SK-N-SH (cell line): ENCODE measurements at regions not wholly inside any gene's neighbourhood (a gene's known extent, or its start where the extent isn't known, plus 50 kb on each side); places are given as distances from the start of the nearest gene placed in this dataset.

Source experiments
- CTCF ChIA-PET: fragments of 300-600, 350-600 bp; formaldehyde crosslinking; extraction: SDS; loops from one replicate; lab custom pipeline; 2021; lab: Yijun Ruan, JAX
- POLR2A ChIA-PET: fragments of 350-600 bp; sonication (Branson Sonifier 250); formaldehyde crosslinking; extraction: SDS; loops from one replicate; lab custom pipeline; 2020; ENCODE audit warnings: antibody characterized with exemption, inconsistent platforms; lab: Yijun Ruan, JAX
- DNase-seq: peaks from one replicate; pipeline ENCODE4 v3.0.0; 2012
- H2AFZ ChIP-seq: fragments of 200-600 bp; sonication (generic); 2 replicates; pipeline ENCODE4 v1.8.1; 2016; ENCODE audit warnings: antibody characterized with exemption, mild to moderate bottlenecking, low read depth
- H3F3A ChIP-seq: fragments of 200-600 bp; sonication (generic); replicated peaks from 2 replicates; pipeline ENCODE3; 2016; ENCODE audit warnings: antibody characterized with exemption, mild to moderate bottlenecking; ENCODE audit not compliant: insufficient read depth
- H3K27ac ChIP-seq, 2 experiments: fragments of 200-500 bp in 1 of 2; fragments of 200-600 bp in 1 of 2; sonication (Bioruptor generic) in 1 of 2; sonication (generic), shearing (Covaris generic) in 1 of 2; 2 replicates each; pipeline versions ENCODE4 v1.5.1 to v1.6.1; 2014 to 2016; ENCODE audit warnings: low read depth in 2 of 2, inconsistent platforms in 1 of 2, low read length in 1 of 2, mild to moderate bottlenecking in 1 of 2, mixed read lengths in 1 of 2
- H3K27me3 ChIP-seq: fragments of 200-600 bp; sonication (generic), shearing (Covaris generic); 2 replicates; pipeline ENCODE4 v1.6.1; 2016; ENCODE audit warnings: mixed run types; ENCODE audit not compliant: insufficient read depth
- H3K36me3 ChIP-seq, 2 experiments: fragments of 200-500 bp in 1 of 2; fragments of 200-600 bp in 1 of 2; sonication (Bioruptor generic) in 1 of 2; sonication (generic) in 1 of 2; replicated peaks in 1 of 2; 2 replicates each; pipeline versions ENCODE3 to v1.5.1; 2014 to 2016; ENCODE audit warnings: low read length in 1 of 2, mild to moderate bottlenecking in 1 of 2; ENCODE audit not compliant: insufficient read depth in 2 of 2, control insufficient read depth in 1 of 2
- H3K4me1 ChIP-seq, 2 experiments: fragments of 200-500 bp in 1 of 2; fragments of 200-600 bp in 1 of 2; sonication (Bioruptor generic) in 1 of 2; sonication (generic), shearing (Covaris generic) in 1 of 2; 2 replicates each; pipeline versions ENCODE4 v1.5.1 to v1.6.1; 2014 to 2016; ENCODE audit warnings: low read depth in 1 of 2, low read length in 1 of 2, mixed run types in 1 of 2; ENCODE audit not compliant: insufficient read depth in 2 of 2, control insufficient read depth in 1 of 2
- H3K4me2 ChIP-seq: fragments of 200-600 bp; sonication (generic), shearing (Covaris generic); 2 replicates; pipeline ENCODE4 v1.6.1; 2017; ENCODE audit warnings: mixed run types
- H3K4me3 ChIP-seq, 2 experiments: fragments of 200-500 bp in 1 of 2; fragments of 200-600 bp in 1 of 2; sonication (Bioruptor generic) in 1 of 2; sonication (generic), shearing (Covaris generic) in 1 of 2; 2 replicates each; pipeline versions ENCODE4 v1.5.1 to v1.8.1; 2014 to 2016; ENCODE audit warnings: low read depth in 2 of 2, inconsistent platforms in 1 of 2, low read length in 1 of 2, mild to moderate bottlenecking in 1 of 2, mixed read lengths in 1 of 2, moderate library complexity in 1 of 2
- H3K79me2 ChIP-seq: fragments of 200-600 bp; sonication (generic); 2 replicates; pipeline ENCODE4 v1.8.1; 2017; ENCODE audit warnings: mild to moderate bottlenecking; ENCODE audit not compliant: insufficient read depth
- H3K9ac ChIP-seq: fragments of 200-600 bp; sonication (generic); 2 replicates; pipeline ENCODE4 v1.6.1; 2017; ENCODE audit warnings: mixed run types
- H3K9me2 ChIP-seq: fragments of 200-600 bp; sonication (generic); 2 replicates; pipeline ENCODE4 v1.6.1; 2017; ENCODE audit warnings: mixed run types
- H3K9me3 ChIP-seq: fragments of 200-600 bp; sonication (generic); 2 replicates; pipeline ENCODE4 v1.6.1; 2017; ENCODE audit warnings: mixed run types, mild to moderate bottlenecking, moderate library complexity
- H4K20me1 ChIP-seq: fragments of 200-600 bp; sonication (generic); 2 replicates; pipeline ENCODE4 v1.6.1; 2017; ENCODE audit warnings: mild to moderate bottlenecking, mixed run types; ENCODE audit not compliant: insufficient read depth
- CTCF ChIP-seq: fragments of 200-600 bp; sonication (generic); IDR thresholded peaks from 2 replicates; pipeline ENCODE4 v1.6.1; 2017; ENCODE audit warnings: antibody characterized with exemption, mild to moderate bottlenecking, moderate library complexity
- ELF1 ChIP-seq: IDR thresholded peaks from 2 replicates; pipeline ENCODE4 v1.4.0; 2012
- FOSL2 ChIP-seq: IDR thresholded peaks from 2 replicates; pipeline ENCODE4 v1.4.0; 2012; ENCODE audit warnings: low read depth, mild to moderate bottlenecking, moderate library complexity, borderline replicate concordance
- GABPA ChIP-seq: IDR thresholded peaks from 2 replicates; pipeline ENCODE4 v1.4.0; 2012; ENCODE audit warnings: low read depth, mild to moderate bottlenecking
- MEF2A ChIP-seq: IDR thresholded peaks from 2 replicates; pipeline ENCODE4 v1.4.0; 2012; ENCODE audit warnings: low read depth, borderline replicate concordance
- MXI1 ChIP-seq: IDR thresholded peaks from 2 replicates; pipeline ENCODE4 v1.6.1; 2012; ENCODE audit warnings: mild to moderate bottlenecking, low read depth, low read length, improper control_type of control experiment
- NFIC ChIP-seq: IDR thresholded peaks from 2 replicates; pipeline ENCODE4 v1.4.0; 2012; ENCODE audit warnings: borderline replicate concordance
- NRF1 ChIP-seq: IDR thresholded peaks from 2 replicates; pipeline ENCODE4 v1.6.1; 2012; ENCODE audit warnings: low read depth, mild to moderate bottlenecking, low read length
- PBX3 ChIP-seq: IDR thresholded peaks from 2 replicates; pipeline ENCODE4; 2012
- POLR2AphosphoS5 ChIP-seq: IDR thresholded peaks from 2 replicates; pipeline ENCODE4 v1.6.1; 2012; ENCODE audit warnings: low read depth, low read length
- RAD21 ChIP-seq: IDR thresholded peaks from 2 replicates; pipeline ENCODE4 v1.6.1; 2012; ENCODE audit warnings: mild to moderate bottlenecking, low read length
- RCOR1 ChIP-seq: fragments of 150-350 bp; IDR thresholded peaks from 2 replicates; pipeline ENCODE4 v1.6.1; 2017; ENCODE audit warnings: antibody characterized with exemption, low read length
- RFX5 ChIP-seq: IDR thresholded peaks from 2 replicates; pipeline ENCODE4 v1.6.1; 2012; ENCODE audit warnings: mild to moderate bottlenecking, improper control_type of control experiment, low read length
- WGBS: methylation state at CpG from one replicate; pipeline ENCODE4 v1.1.6; 2017; ENCODE audit warnings: low lambda C conversion rate; 5-methylcytosine and 5-hydroxymethylcytosine counted together
- TF ChIP-seq, protein P1 (sequence below): IDR thresholded peaks from 2 replicates; pipeline ENCODE4 v1.4.0; 2012; ENCODE audit warnings: low read depth, borderline replicate concordance
- TF ChIP-seq, protein P2 (sequence below): IDR thresholded peaks from 2 replicates; pipeline ENCODE4 v1.4.0; 2012; ENCODE audit warnings: low read depth, borderline replicate concordance

GRCh38 chr7:98771519-98771918, 98.3 kb downstream of the TMEM130 start:
- Histone ChIP-seq H3K4me3 (no peak overlapping the region), H3F3A (no peaks in the 10 kb centered on the region), H3K79me2 (no peaks in the 10 kb centered on the region), H3K4me2 (no peak overlapping the region), H3K9ac (no peak overlapping the region), H3K9me3 (no peaks in the 10 kb centered on the region), H4K20me1 (no peaks in the 10 kb centered on the region), H3K36me3 (no peaks in the 10 kb centered on the region), H3K27me3 (no peaks in the 10 kb centered on the region), H2AFZ (no peak overlapping the region), H3K4me1 (peaks cover 0 to 3% of the 10 kb centered on the region in 2 experiments; a peak in 1 of 4 replicates), H3K9me2 (no peaks in the 10 kb centered on the region), H3K27ac (no peak overlapping the region)
- WGBS, result 41% methylated on average over 6 of the region's 6 CpGs
- ChIA-PET CTCF (interaction anchor here (0.9 to 4.6 kb wide), 5 partner anchors 26 to 351 kb away, joined by 3 to 15 read pairs (median 4); no protein-coding TSS in a partner anchor), POLR2A (no interaction called here)
- DNase-seq, result no peak
- TF ChIP-seq MXI1 (no peak), RAD21 (no peak), PBX3 (no peak), ELF1 (no peak), CTCF (no peak), FOSL2 (no peak), NFIC (no peak), RCOR1 (no peak), NRF1 (no peak), GABPA (no peak), POLR2AphosphoS5 (no peak), MEF2A (no peak), RFX5 (no peak)
- TF ChIP-seq, protein P1, sequence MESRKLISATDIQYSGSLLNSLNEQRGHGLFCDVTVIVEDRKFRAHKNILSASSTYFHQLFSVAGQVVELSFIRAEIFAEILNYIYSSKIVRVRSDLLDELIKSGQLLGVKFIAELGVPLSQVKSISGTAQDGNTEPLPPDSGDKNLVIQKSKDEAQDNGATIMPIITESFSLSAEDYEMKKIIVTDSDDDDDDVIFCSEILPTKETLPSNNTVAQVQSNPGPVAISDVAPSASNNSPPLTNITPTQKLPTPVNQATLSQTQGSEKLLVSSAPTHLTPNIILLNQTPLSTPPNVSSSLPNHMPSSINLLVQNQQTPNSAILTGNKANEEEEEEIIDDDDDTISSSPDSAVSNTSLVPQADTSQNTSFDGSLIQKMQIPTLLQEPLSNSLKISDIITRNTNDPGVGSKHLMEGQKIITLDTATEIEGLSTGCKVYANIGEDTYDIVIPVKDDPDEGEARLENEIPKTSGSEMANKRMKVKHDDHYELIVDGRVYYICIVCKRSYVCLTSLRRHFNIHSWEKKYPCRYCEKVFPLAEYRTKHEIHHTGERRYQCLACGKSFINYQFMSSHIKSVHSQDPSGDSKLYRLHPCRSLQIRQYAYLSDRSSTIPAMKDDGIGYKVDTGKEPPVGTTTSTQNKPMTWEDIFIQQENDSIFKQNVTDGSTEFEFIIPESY, result no peak
- TF ChIP-seq, protein P2, sequence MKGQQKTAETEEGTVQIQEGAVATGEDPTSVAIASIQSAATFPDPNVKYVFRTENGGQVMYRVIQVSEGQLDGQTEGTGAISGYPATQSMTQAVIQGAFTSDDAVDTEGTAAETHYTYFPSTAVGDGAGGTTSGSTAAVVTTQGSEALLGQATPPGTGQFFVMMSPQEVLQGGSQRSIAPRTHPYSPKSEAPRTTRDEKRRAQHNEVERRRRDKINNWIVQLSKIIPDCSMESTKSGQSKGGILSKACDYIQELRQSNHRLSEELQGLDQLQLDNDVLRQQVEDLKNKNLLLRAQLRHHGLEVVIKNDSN, result no peak
